CD4-positive, alpha-beta memory T cell (primary cell): ENCODE measurements at regions not wholly inside any gene's neighbourhood (a gene's known extent, or its start where the extent isn't known, plus 50 kb on each side); places are given as distances from the start of the nearest gene placed in this dataset.

Source experiments
- CTCF ChIA-PET: fragments of 350-600 bp; sonication (Branson Sonifier 250); formaldehyde crosslinking; loops from one replicate; lab custom pipeline; 2021; ENCODE audit warnings: inconsistent platforms; ENCODE audit not compliant: partially characterized antibody; lab: Charles Lee
- POLR2A ChIA-PET: fragments of 350-600 bp; sonication (Branson Sonifier 250); formaldehyde crosslinking; loops from one replicate; lab custom pipeline; 2021; ENCODE audit not compliant: partially characterized antibody; lab: Charles Lee
- DNase-seq, 5 donors: peaks; one replicate each; pipeline versions ENCODE4 v3.0.0 to v3.0.0-alpha.2; 2020 to 2022; ENCODE audit warnings: mixed read lengths in 1 of 5
- H3K27ac ChIP-seq: one replicate; pipeline ENCODE4 v1.7.0; 2013; ENCODE audit warnings: low read depth, low read length
- H3K27me3 ChIP-seq: 2 replicates; pipeline ENCODE4 v1.7.0; 2013; ENCODE audit warnings: mild to moderate bottlenecking, low read length, moderate library complexity; ENCODE audit not compliant: insufficient read depth
- H3K36me3 ChIP-seq: 2 replicates; pipeline ENCODE4 v1.7.0; 2013; ENCODE audit warnings: mild to moderate bottlenecking, low read length, moderate library complexity; ENCODE audit not compliant: insufficient read depth
- H3K4me1 ChIP-seq: 2 replicates; pipeline ENCODE4 v1.7.0; 2013; ENCODE audit warnings: mild to moderate bottlenecking, low read length, moderate library complexity; ENCODE audit not compliant: insufficient read depth
- H3K4me3 ChIP-seq, 2 donors: one replicate each; pipeline ENCODE4 v1.7.0; 2013; ENCODE audit warnings: low read length in 2 of 2, mild to moderate bottlenecking in 1 of 2
- H3K9me3 ChIP-seq, 2 donors: one replicate each; pipeline ENCODE4 v1.7.0; 2013; ENCODE audit warnings: low read length in 2 of 2, control low read depth in 1 of 2; ENCODE audit not compliant: control insufficient read depth in 1 of 2
- H3K27ac Mint-ChIP-seq, 7 donors: one replicate each; pipeline ENCODE4 v1.8.0; 2020 to 2021; ENCODE audit warnings: mixed read lengths in 7 of 7, mild to moderate bottlenecking in 6 of 7, inconsistent platforms in 3 of 7, moderate library complexity in 3 of 7
- H3K27me3 Mint-ChIP-seq, 2 donors: one replicate each; pipeline ENCODE4 v1.8.0; 2020 to 2021; ENCODE audit warnings: mixed read lengths in 2 of 2
- H3K36me3 Mint-ChIP-seq, 2 donors: one replicate each; pipeline ENCODE4 v1.8.0; 2020 to 2021; ENCODE audit warnings: mixed read lengths in 2 of 2, inconsistent platforms in 1 of 2, mild to moderate bottlenecking in 1 of 2
- H3K4me1 Mint-ChIP-seq, 4 donors: one replicate each; pipeline ENCODE4 v1.8.0; 2020 to 2021; ENCODE audit warnings: mixed read lengths in 4 of 4, mild to moderate bottlenecking in 1 of 4
- H3K4me3 Mint-ChIP-seq, 8 donors: one replicate each; pipeline ENCODE4 v1.8.0; 2020 to 2021; ENCODE audit warnings: mixed read lengths in 8 of 8, mild to moderate bottlenecking in 7 of 8, moderate library complexity in 6 of 8, inconsistent platforms in 3 of 8
- H3K9me3 Mint-ChIP-seq, 8 donors: one replicate each; pipeline ENCODE4 v1.8.0; 2020 to 2021; ENCODE audit warnings: mixed read lengths in 8 of 8, mild to moderate bottlenecking in 5 of 8, inconsistent platforms in 3 of 8, moderate library complexity in 1 of 8
- intact Hi-C: fragments of 100-400 bp; cut with micrococcal nuclease; formaldehyde crosslinking; loops from one replicate; pipeline ENCODE4 v1.15.1; 2023

DNA sequence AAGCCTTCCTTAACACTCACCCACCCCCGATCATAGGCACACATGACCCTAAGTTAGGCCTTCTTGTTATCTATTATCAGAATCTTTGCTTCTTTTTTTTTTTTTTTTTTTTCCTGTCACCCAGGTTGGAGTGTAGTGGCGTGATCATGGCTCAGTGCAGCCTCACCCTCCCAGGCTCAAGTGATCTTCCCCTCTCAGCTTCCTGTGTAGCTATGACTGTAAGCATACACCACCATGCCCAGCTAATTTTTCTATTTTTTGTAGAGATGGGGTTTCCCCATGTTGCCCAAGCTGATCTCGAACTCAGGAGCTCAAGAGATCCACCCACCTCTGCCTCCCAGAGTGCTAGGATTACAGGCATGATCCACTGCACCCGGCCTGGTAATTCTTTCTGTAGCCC is 328.7 kb downstream of the NR4A2 start:
- CTCF ChIA-PET: no interaction called here

DNA sequence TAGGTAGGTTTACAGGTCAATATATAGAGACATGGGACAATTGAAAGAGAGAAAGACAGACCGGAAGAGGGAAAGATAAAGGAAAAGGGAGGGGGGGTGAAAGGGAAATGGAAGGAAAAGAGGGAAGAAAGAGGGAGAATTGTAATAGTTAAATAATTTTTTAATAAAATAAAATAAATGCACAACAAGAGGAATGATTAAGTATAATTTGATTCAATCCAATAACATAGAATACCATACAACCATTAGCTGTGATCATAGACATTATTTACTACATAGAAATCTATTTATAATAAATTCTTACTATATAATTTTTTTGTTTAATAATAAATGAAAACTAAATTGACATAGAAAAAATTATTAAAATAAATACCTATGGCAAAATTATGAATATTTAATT is 330.7 kb downstream of the NR4A2 start:
- no peaks in the 10 kb centered on the region for H3K4me1 Mint-ChIP-seq
- no peaks in the 10 kb centered on the region for H3K9me3 Mint-ChIP-seq
- no peak overlapping the region for H3K27ac Mint-ChIP-seq
- no peaks in the 10 kb centered on the region for H3K9me3 ChIP-seq
- H3K36me3 Mint-ChIP-seq: no peaks in the 10 kb centered on the region
- H3K4me3 Mint-ChIP-seq: no peak overlapping the region
- no peaks in the 10 kb centered on the region for H3K27me3 ChIP-seq
- DNase-seq: no peak
- H3K27me3 Mint-ChIP-seq: peaks cover 0 to 2% of the 10 kb centered on the region in 2 donors
- intact Hi-C loops: no loop called here
- H3K4me1 ChIP-seq: no peaks in the 10 kb centered on the region
- CTCF ChIA-PET: no interaction called here
- H3K36me3 ChIP-seq: no peaks in the 10 kb centered on the region
- H3K4me3 ChIP-seq: no peak overlapping the region
- no peak overlapping the region for H3K27ac ChIP-seq
- POLR2A ChIA-PET: no interaction called here

More for the DNA sequence above, 328.7 kb downstream of the NR4A2 start:
- Mint-ChIP-seq H3K27me3 (no peaks in the 10 kb centered on the region), H3K36me3 (no peaks in the 10 kb centered on the region), H3K9me3 (peaks cover 0 to 1% (median 0%) of the 10 kb centered on the region in 8 donors), H3K4me1 (no peaks in the 10 kb centered on the region), H3K27ac (no peak overlapping the region), H3K4me3 (no peak overlapping the region)
- DNase-seq: no peak
- Histone ChIP-seq H3K27ac (no peak overlapping the region), H3K27me3 (no peaks in the 10 kb centered on the region), H3K9me3 (no peaks in the 10 kb centered on the region), H3K36me3 (no peaks in the 10 kb centered on the region), H3K4me3 (no peak overlapping the region), H3K4me1 (no peaks in the 10 kb centered on the region)
- POLR2A ChIA-PET: no interaction called here
- intact Hi-C loops: no loop called here

DNA sequence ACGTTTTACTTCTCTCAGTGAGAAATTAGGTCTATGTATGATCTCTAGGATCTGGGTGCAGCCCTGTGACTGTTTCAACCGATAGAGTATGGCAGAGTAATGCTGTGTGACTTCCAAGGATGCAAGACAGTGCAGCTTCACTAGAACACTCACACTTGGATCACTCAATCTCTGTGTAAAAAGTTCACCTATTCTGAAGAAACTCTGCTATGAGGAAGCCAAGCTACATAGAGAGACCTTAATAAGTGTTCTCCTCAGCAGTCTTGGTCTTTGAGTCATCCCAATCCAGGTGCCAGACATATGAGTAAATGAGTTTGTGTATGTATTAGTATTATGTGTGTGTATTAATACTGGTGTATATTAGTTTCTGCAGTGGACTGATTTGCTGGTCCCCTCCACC is 335.0 kb downstream of the NR4A2 start:
- Histone ChIP-seq H3K4me1 (no peaks in the 10 kb centered on the region), H3K4me3 (no peak overlapping the region), H3K36me3 (no peaks in the 10 kb centered on the region), H3K27ac (no peak overlapping the region), H3K27me3 (no peaks in the 10 kb centered on the region), H3K9me3 (no peaks in the 10 kb centered on the region)
- CTCF ChIA-PET: no interaction called here
- Mint-ChIP-seq H3K4me1 (no peaks in the 10 kb centered on the region), H3K9me3 (peaks cover 0 to 2% (median 0%) of the 10 kb centered on the region in 8 donors), H3K36me3 (no peaks in the 10 kb centered on the region), H3K27me3 (peaks cover 0 to 2% of the 10 kb centered on the region in 2 donors), H3K4me3 (no peak overlapping the region), H3K27ac (no peak overlapping the region)
- POLR2A ChIA-PET: no interaction called here
- no peak for DNase-seq
- intact Hi-C loops: no loop called here

DNA sequence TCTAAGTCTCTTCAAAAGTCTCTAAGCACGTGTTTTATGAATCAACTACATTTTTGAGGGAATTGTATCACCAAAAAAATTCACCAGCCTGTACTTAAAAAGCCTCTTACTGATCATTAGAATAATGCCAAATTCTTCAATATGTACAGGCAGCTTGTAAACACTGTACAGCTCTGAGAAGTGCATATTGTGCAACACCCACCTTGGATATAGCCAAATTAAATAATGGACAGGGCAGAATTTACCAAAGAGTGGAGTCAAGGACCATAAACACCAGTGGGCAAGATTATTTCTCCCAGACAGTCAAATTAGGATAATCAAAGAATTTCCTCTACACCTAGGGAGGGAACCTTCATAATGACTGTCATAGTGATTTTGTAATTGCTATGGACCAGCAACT is 338.2 kb downstream of the NR4A2 start:
- H3K27ac Mint-ChIP-seq: no peak overlapping the region
- H3K36me3 ChIP-seq: no peaks in the 10 kb centered on the region

DNA sequence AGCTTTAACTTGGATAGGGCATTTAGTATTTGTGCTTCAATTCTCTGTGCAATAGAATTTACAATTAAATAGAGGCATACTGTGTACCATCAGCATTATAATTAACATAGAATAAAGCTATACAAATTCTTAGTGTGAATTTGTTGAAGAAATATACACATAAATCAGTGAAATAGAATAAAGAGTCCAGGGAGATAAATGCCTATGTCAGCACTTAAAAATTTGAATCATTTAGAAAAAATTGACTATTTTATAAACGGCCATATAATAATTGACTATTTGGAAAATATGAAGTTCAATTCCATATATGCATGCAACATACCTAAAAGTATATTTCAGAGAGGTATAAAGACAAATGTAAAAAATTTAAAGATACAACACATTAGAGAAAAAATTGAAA is 348.7 kb downstream of the NR4A2 start:
- DNase-seq: no peak
- Mint-ChIP-seq H3K4me1 (no peaks in the 10 kb centered on the region), H3K36me3 (no peaks in the 10 kb centered on the region), H3K9me3 (no peaks in the 10 kb centered on the region), H3K27me3 (no peaks in the 10 kb centered on the region), H3K27ac (no peak overlapping the region), H3K4me3 (no peak overlapping the region)
- H3K27me3 ChIP-seq: no peaks in the 10 kb centered on the region
- H3K9me3 ChIP-seq: no peaks in the 10 kb centered on the region
- CTCF ChIA-PET: no interaction called here
- no peak overlapping the region for H3K4me3 ChIP-seq
- POLR2A ChIA-PET: no interaction called here
- intact Hi-C loops: no loop called here
- H3K4me1 ChIP-seq: no peaks in the 10 kb centered on the region
- no peak overlapping the region for H3K27ac ChIP-seq
- no peaks in the 10 kb centered on the region for H3K36me3 ChIP-seq

More for the DNA sequence above, 338.2 kb downstream of the NR4A2 start:
- Histone ChIP-seq H3K9me3 (no peaks in the 10 kb centered on the region), H3K27me3 (no peaks in the 10 kb centered on the region), H3K4me1 (no peaks in the 10 kb centered on the region), H3K27ac (no peak overlapping the region), H3K4me3 (no peak overlapping the region)
- CTCF ChIA-PET: no interaction called here
- Mint-ChIP-seq H3K27me3 (peaks cover 0 to 2% of the 10 kb centered on the region in 2 donors), H3K36me3 (no peaks in the 10 kb centered on the region), H3K4me1 (no peaks in the 10 kb centered on the region), H3K9me3 (peaks cover 0 to 2% (median 0%) of the 10 kb centered on the region in 8 donors), H3K4me3 (no peak overlapping the region)
- intact Hi-C loops: no loop called here
- no peak for DNase-seq
- POLR2A ChIA-PET: no interaction called here

DNA sequence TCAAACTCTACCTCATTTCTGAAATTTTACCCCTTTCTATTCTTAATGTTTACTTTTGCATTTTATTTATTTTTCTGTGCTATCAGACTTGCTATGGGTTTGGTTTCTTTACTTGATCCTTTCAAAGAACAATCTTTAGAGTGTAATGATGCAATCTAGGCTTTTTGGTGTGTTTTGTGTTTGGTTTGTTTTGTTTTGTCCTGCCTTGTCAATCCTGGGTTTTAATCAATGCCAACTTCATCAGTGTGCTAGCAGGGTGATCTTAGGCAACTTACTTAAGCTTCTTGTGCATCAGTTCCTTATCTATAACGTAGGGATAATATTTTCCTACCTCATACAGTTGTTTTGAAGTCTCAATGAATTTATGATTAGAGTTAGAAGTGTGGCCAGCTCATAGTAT is 350.4 kb downstream of the NR4A2 start:
- no peaks in the 10 kb centered on the region for H3K27me3 ChIP-seq
- Mint-ChIP-seq H3K9me3 (no peaks in the 10 kb centered on the region), H3K27ac (no peak overlapping the region), H3K4me1 (no peaks in the 10 kb centered on the region), H3K4me3 (no peak overlapping the region), H3K36me3 (no peaks in the 10 kb centered on the region), H3K27me3 (peaks cover 0 to 2% of the 10 kb centered on the region in 2 donors)
- H3K4me1 ChIP-seq: no peaks in the 10 kb centered on the region
- no peaks in the 10 kb centered on the region for H3K36me3 ChIP-seq
- no peaks in the 10 kb centered on the region for H3K9me3 ChIP-seq
- ChIA-PET POLR2A (no interaction called here), CTCF (no interaction called here)
- no peak for DNase-seq
- no peak overlapping the region for H3K27ac ChIP-seq
- intact Hi-C loops: no loop called here
- no peak overlapping the region for H3K4me3 ChIP-seq

DNA sequence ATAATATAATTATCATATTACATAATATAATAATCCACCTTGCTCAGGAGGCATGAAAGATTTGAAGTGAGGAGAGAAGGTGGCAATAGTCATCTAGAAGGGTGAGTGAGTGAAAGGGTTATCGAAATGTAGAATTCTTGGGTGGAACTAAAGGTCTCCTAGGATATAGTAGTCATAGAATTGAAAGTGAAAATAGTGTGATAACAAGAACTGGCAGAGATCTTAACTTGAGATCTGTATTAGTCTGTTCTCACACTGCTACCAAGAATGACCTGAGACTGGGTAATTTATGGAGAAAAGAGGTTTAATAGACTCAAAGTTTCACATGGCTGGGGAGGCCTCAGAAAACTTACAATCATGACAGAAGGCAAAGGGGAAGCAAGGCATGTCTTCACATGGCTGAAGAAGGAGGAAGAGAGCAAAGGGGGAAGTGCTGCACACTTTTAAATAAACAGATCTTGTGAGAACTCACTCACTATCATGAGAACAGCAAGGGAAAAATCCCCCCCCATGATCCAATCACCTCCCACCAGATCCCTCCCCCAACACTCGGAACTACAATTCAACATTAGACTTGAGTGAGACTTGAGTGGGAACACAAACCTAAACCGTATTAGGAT is 351.5 kb downstream of the NR4A2 start:
- no peak for DNase-seq
- Histone ChIP-seq H3K4me1 (no peaks in the 10 kb centered on the region), H3K36me3 (no peaks in the 10 kb centered on the region), H3K4me3 (no peak overlapping the region), H3K27me3 (no peaks in the 10 kb centered on the region), H3K27ac (no peak overlapping the region), H3K9me3 (no peaks in the 10 kb centered on the region)
- H3K9me3 Mint-ChIP-seq: no peaks in the 10 kb centered on the region
- no peaks in the 10 kb centered on the region for H3K36me3 Mint-ChIP-seq
- ChIA-PET CTCF (no interaction called here), POLR2A (no interaction called here)
- no peak overlapping the region for H3K27ac Mint-ChIP-seq
- H3K27me3 Mint-ChIP-seq: peaks cover 0 to 2% of the 10 kb centered on the region in 2 donors
- H3K4me3 Mint-ChIP-seq: no peak overlapping the region
- intact Hi-C loops: no loop called here
- no peaks in the 10 kb centered on the region for H3K4me1 Mint-ChIP-seq

DNA sequence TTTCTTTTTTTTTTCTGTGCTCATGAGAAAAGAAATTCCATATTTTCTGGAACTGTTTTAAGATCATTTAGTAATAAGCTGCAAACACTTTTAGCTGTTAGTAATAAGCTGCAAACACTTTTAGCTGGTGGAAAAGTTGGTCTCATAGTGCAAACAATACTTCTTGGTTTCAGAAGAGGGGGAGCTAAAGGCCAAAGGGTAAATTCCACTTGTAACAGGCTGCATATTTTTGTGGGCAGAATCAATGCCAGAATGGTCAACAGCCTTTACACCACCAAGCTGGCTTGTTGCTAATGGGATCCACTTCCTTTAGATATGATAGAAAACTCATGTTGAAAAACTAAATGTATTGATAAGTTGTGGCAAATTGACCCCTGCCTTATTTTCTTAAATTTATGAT is 356.8 kb downstream of the NR4A2 start:
- no peak overlapping the region for H3K4me3 ChIP-seq
- no peak overlapping the region for H3K27ac ChIP-seq
- no peaks in the 10 kb centered on the region for H3K27me3 ChIP-seq
- no peak for DNase-seq
- H3K27ac Mint-ChIP-seq: no peak overlapping the region
- H3K4me1 Mint-ChIP-seq: no peaks in the 10 kb centered on the region
- no peaks in the 10 kb centered on the region for H3K9me3 ChIP-seq
- H3K9me3 Mint-ChIP-seq: no peaks in the 10 kb centered on the region
- H3K36me3 ChIP-seq: no peaks in the 10 kb centered on the region
- POLR2A ChIA-PET: no interaction called here
- CTCF ChIA-PET: no interaction called here
- H3K4me3 Mint-ChIP-seq: no peak overlapping the region
- intact Hi-C loops: no loop called here
- peaks cover 0 to 2% of the 10 kb centered on the region in 2 donors for H3K27me3 Mint-ChIP-seq
- H3K36me3 Mint-ChIP-seq: no peaks in the 10 kb centered on the region
- H3K4me1 ChIP-seq: no peaks in the 10 kb centered on the region
